ENCODE measurements at regions not wholly inside any gene's neighbourhood (a gene's known extent, or its start where the extent isn't known, plus 50 kb on each side); places are given as distances from the start of the nearest gene placed in this dataset.

- Histone ChIP-seq H3K23ac (ENCODE audit: low read length in 2 of 2) (no peak overlapping the region), H2AK5ac (ENCODE audit: low read length, severe bottlenecking) (no peak overlapping the region), H3K9ac (ENCODE audit: low read length) (no peak overlapping the region), H3K9me3 (ENCODE audit: control insufficient read depth, low read length) (no peaks in the 10 kb centered on the region), H3K27me3 (ENCODE audit: control insufficient read depth in 1 of 2, insufficient read depth in 1 of 2, low read length in 2 of 2) (no peaks in the 10 kb centered on the region), H3K4ac (ENCODE audit: low read depth in 1 of 2, low read length in 2 of 2) (no peak overlapping the region), H4K8ac (ENCODE audit: low read length) (no peak overlapping the region), H2BK12ac (ENCODE audit: low read length in 2 of 2) (no peak overlapping the region), H3K4me2 (ENCODE audit: low read length, poor library complexity, severe bottlenecking) (no peak overlapping the region), H3K4me3 (ENCODE audit: insufficient read depth in 1 of 2, low read depth in 1 of 2, low read length in 2 of 2) (no peak overlapping the region), H3K14ac (ENCODE audit: low read length in 2 of 2) (no peak overlapping the region), H2BK15ac (ENCODE audit: low read depth, poor library complexity, severe bottlenecking) (no peak overlapping the region), H2BK5ac (ENCODE audit: low read depth, low read length, poor library complexity, severe bottlenecking) (no peak overlapping the region), H3K79me1 (replicated peaks; ENCODE audit: low read length, poor library complexity, severe bottlenecking) (no peaks in the 10 kb centered on the region), H3K4me1 (ENCODE audit: control insufficient read depth, insufficient read depth, low read depth, low read length) (peaks cover 2% of the 10 kb centered on the region), H4K91ac (ENCODE audit: low read length) (no peak overlapping the region), H2BK120ac (ENCODE audit: low read depth, low read length) (no peak overlapping the region), H2AFZ (ENCODE audit: low read depth, low read length) (no peak overlapping the region), H3K36me3 (ENCODE audit: control insufficient read depth in 1 of 2, insufficient read depth in 2 of 2, low read depth in 1 of 2, low read length in 2 of 2) (no peaks in the 10 kb centered on the region), H3K18ac (ENCODE audit: low read depth in 1 of 2, low read length in 2 of 2) (no peak overlapping the region), H3K27ac (ENCODE audit: low read length, poor library complexity, severe bottlenecking) (no peak overlapping the region)
- no peak for DNase-seq
- no CpG with 5 or more reads among the region's 2 CpGs for WGBS
These were observed 1076.8 kb downstream of the TUSC7 start for GRCh38 chr3:117786349-117786748.

GRCh38 chr3:117788061-117788460 is 1078.5 kb downstream of the TUSC7 start:
- Histone ChIP-seq H2AFZ (ENCODE audit: low read depth, low read length) (no peak overlapping the region), H3K4me3 (ENCODE audit: insufficient read depth in 1 of 2, low read depth in 1 of 2, low read length in 2 of 2) (no peak overlapping the region), H3K4ac (ENCODE audit: low read depth in 1 of 2, low read length in 2 of 2) (no peak overlapping the region), H3K27me3 (ENCODE audit: control insufficient read depth in 1 of 2, insufficient read depth in 1 of 2, low read length in 2 of 2) (no peaks in the 10 kb centered on the region), H4K91ac (ENCODE audit: low read length) (no peak overlapping the region), H3K4me2 (ENCODE audit: low read length, poor library complexity, severe bottlenecking) (no peak overlapping the region), H3K9me3 (ENCODE audit: control insufficient read depth, low read length) (no peaks in the 10 kb centered on the region), H3K23ac (ENCODE audit: low read length in 2 of 2) (no peak overlapping the region), H3K9ac (ENCODE audit: low read length) (no peak overlapping the region), H2BK120ac (ENCODE audit: low read depth, low read length) (no peak overlapping the region), H2BK15ac (ENCODE audit: low read depth, poor library complexity, severe bottlenecking) (no peak overlapping the region), H2BK5ac (ENCODE audit: low read depth, low read length, poor library complexity, severe bottlenecking) (no peak overlapping the region), H2AK5ac (ENCODE audit: low read length, severe bottlenecking) (no peak overlapping the region), H3K79me1 (replicated peaks; ENCODE audit: low read length, poor library complexity, severe bottlenecking) (peaks cover 2% of the 10 kb centered on the region), H3K18ac (ENCODE audit: low read depth in 1 of 2, low read length in 2 of 2) (no peak overlapping the region), H3K27ac (ENCODE audit: low read length, poor library complexity, severe bottlenecking) (no peak overlapping the region), H2BK12ac (ENCODE audit: low read length in 2 of 2) (no peak overlapping the region), H3K36me3 (ENCODE audit: control insufficient read depth in 1 of 2, insufficient read depth in 2 of 2, low read depth in 1 of 2, low read length in 2 of 2) (no peaks in the 10 kb centered on the region), H3K4me1 (ENCODE audit: control insufficient read depth, insufficient read depth, low read depth, low read length) (peaks cover 2% of the 10 kb centered on the region), H3K14ac (ENCODE audit: low read length in 2 of 2) (no peak overlapping the region), H4K8ac (ENCODE audit: low read length) (no peak overlapping the region)
- DNase-seq: peak; percentile 43

- H3K36me3 ChIP-seq (ENCODE audit: control insufficient read depth in 1 of 2, insufficient read depth in 2 of 2, low read depth in 1 of 2, low read length in 2 of 2): no peaks in the 10 kb centered on the region
- H3K79me1 ChIP-seq (replicated peaks; ENCODE audit: low read length, poor library complexity, severe bottlenecking): peaks cover 2% of the 10 kb centered on the region
These were observed 1078.9 kb downstream of the TUSC7 start for GRCh38 chr3:117788506-117788905.

GRCh38 chr3:117790235-117790987 is 1080.8 kb downstream of the TUSC7 start:
- no peak overlapping the region for H3K23ac ChIP-seq (ENCODE audit: low read length in 2 of 2)
- no peaks in the 10 kb centered on the region for H3K36me3 ChIP-seq (ENCODE audit: control insufficient read depth in 1 of 2, insufficient read depth in 2 of 2, low read depth in 1 of 2, low read length in 2 of 2)
- no peaks in the 10 kb centered on the region for H3K27me3 ChIP-seq (ENCODE audit: control insufficient read depth in 1 of 2, insufficient read depth in 1 of 2, low read length in 2 of 2)
- H4K8ac ChIP-seq (ENCODE audit: low read length): no peak overlapping the region
- no peak overlapping the region for H3K14ac ChIP-seq (ENCODE audit: low read length in 2 of 2)
- no peak overlapping the region for H2BK5ac ChIP-seq (ENCODE audit: low read depth, low read length, poor library complexity, severe bottlenecking)
- H3K4me3 ChIP-seq (ENCODE audit: insufficient read depth in 1 of 2, low read depth in 1 of 2, low read length in 2 of 2): no peak overlapping the region
- H3K18ac ChIP-seq (ENCODE audit: low read depth in 1 of 2, low read length in 2 of 2): no peak overlapping the region
- no peak overlapping the region for H2AK5ac ChIP-seq (ENCODE audit: low read length, severe bottlenecking)
- H4K91ac ChIP-seq (ENCODE audit: low read length): no peak overlapping the region
- 89% methylated on average over 2 of the region's 2 CpGs for WGBS
- peaks cover 2% of the 10 kb centered on the region for H3K4me1 ChIP-seq (ENCODE audit: control insufficient read depth, insufficient read depth, low read depth, low read length)
- no peak overlapping the region for H3K27ac ChIP-seq (ENCODE audit: low read length, poor library complexity, severe bottlenecking)
- H2BK15ac ChIP-seq (ENCODE audit: low read depth, poor library complexity, severe bottlenecking): peak overlapping the region; percentile 21
- no peak overlapping the region for H3K4ac ChIP-seq (ENCODE audit: low read depth in 1 of 2, low read length in 2 of 2)
- H3K4me2 ChIP-seq (ENCODE audit: low read length, poor library complexity, severe bottlenecking): no peak overlapping the region
- H3K9me3 ChIP-seq (ENCODE audit: control insufficient read depth, low read length): no peaks in the 10 kb centered on the region
- no peak overlapping the region for H3K9ac ChIP-seq (ENCODE audit: low read length)
- no peak overlapping the region for H2BK12ac ChIP-seq (ENCODE audit: low read length in 2 of 2)
- no peak overlapping the region for H2BK120ac ChIP-seq (ENCODE audit: low read depth, low read length)
- DNase-seq: no peak
- H2AFZ ChIP-seq (ENCODE audit: low read depth, low read length): no peak overlapping the region
- H3K79me1 ChIP-seq (replicated peaks; ENCODE audit: low read length, poor library complexity, severe bottlenecking): peaks cover 2% of the 10 kb centered on the region

More at GRCh38 chr3:117788506-117788905, 1078.9 kb downstream of the TUSC7 start:
- Histone ChIP-seq H3K4me2 (ENCODE audit: low read length, poor library complexity, severe bottlenecking) (no peak overlapping the region), H3K18ac (ENCODE audit: low read depth in 1 of 2, low read length in 2 of 2) (no peak overlapping the region), H3K4me3 (ENCODE audit: insufficient read depth in 1 of 2, low read depth in 1 of 2, low read length in 2 of 2) (no peak overlapping the region), H2BK15ac (ENCODE audit: low read depth, poor library complexity, severe bottlenecking) (no peak overlapping the region), H3K14ac (ENCODE audit: low read length in 2 of 2) (no peak overlapping the region), H3K27me3 (ENCODE audit: control insufficient read depth in 1 of 2, insufficient read depth in 1 of 2, low read length in 2 of 2) (no peaks in the 10 kb centered on the region), H3K23ac (ENCODE audit: low read length in 2 of 2) (no peak overlapping the region), H3K9ac (ENCODE audit: low read length) (no peak overlapping the region), H3K4ac (ENCODE audit: low read depth in 1 of 2, low read length in 2 of 2) (no peak overlapping the region), H2AK5ac (ENCODE audit: low read length, severe bottlenecking) (peak overlapping the region; percentile 63), H2BK12ac (ENCODE audit: low read length in 2 of 2) (no peak overlapping the region), H4K8ac (ENCODE audit: low read length) (no peak overlapping the region), H2BK5ac (ENCODE audit: low read depth, low read length, poor library complexity, severe bottlenecking) (no peak overlapping the region), H2BK120ac (ENCODE audit: low read depth, low read length) (no peak overlapping the region), H3K9me3 (ENCODE audit: control insufficient read depth, low read length) (no peaks in the 10 kb centered on the region), H2AFZ (ENCODE audit: low read depth, low read length) (no peak overlapping the region), H3K27ac (ENCODE audit: low read length, poor library complexity, severe bottlenecking) (peak overlapping the region; percentile 78), H4K91ac (ENCODE audit: low read length) (no peak overlapping the region), H3K4me1 (ENCODE audit: control insufficient read depth, insufficient read depth, low read depth, low read length) (peaks cover 2% of the 10 kb centered on the region)
- no peak for DNase-seq
- WGBS: 80% methylated on average over 3 of the region's 3 CpGs

Data from mesenchymal stem cell (in vitro differentiated cells and primary cell).